Hepatocyte (in vitro differentiated cells): ENCODE measurements at regions not wholly inside any gene's neighbourhood (a gene's known extent, or its start where the extent isn't known, plus 50 kb on each side); places are given as distances from the start of the nearest gene placed in this dataset.
"Not testable (repeated sequence)": the region's sequence is repeated elsewhere in the genome, so short reads cannot be mapped to it uniquely, and the experiment has no call there.

Source experiments
- DNase-seq: peaks from one replicate; pipeline ENCODE4 v3.0.0-alpha.2; 2016; ENCODE audit warnings: low spot score
- H2AFZ ChIP-seq: fragments of 200-600 bp; sonication (generic); 2 replicates; pipeline ENCODE4 v1.6.0; 2016; ENCODE audit warnings: antibody characterized with exemption, mild to moderate bottlenecking
- H3K27ac ChIP-seq: fragments of 200-600 bp; sonication (generic); 2 replicates; pipeline ENCODE4 v1.5.1; 2016; ENCODE audit warnings: mild to moderate bottlenecking
- H3K27me3 ChIP-seq: fragments of 200-600 bp; sonication (generic); 2 replicates; pipeline ENCODE4 v1.6.1; 2016
- H3K36me3 ChIP-seq: fragments of 200-600 bp; sonication (generic); replicated peaks from 2 replicates; pipeline ENCODE4 v1.5.1; 2016; ENCODE audit warnings: low read depth; ENCODE audit not compliant: insufficient read depth
- H3K4me1 ChIP-seq: fragments of 200-600 bp; sonication (generic); 2 replicates; pipeline ENCODE4 v1.5.1; 2016; ENCODE audit warnings: mild to moderate bottlenecking, moderate library complexity; ENCODE audit not compliant: insufficient read depth
- H3K4me2 ChIP-seq: fragments of 200-600 bp; sonication (generic); 2 replicates; pipeline ENCODE4 v1.6.0; 2016
- H3K4me3 ChIP-seq: fragments of 200-600 bp; sonication (generic); 2 replicates; pipeline ENCODE4 v1.5.1; 2016; ENCODE audit warnings: mild to moderate bottlenecking
- H3K79me2 ChIP-seq: fragments of 200-600 bp; sonication (generic); 2 replicates; pipeline ENCODE4 v1.6.0; 2017; ENCODE audit warnings: mild to moderate bottlenecking
- H3K9me2 ChIP-seq: fragments of 200-600 bp; sonication (generic); replicated peaks from 2 replicates; pipeline ENCODE4 v1.6.0; 2017; ENCODE audit warnings: mild to moderate bottlenecking; ENCODE audit not compliant: insufficient read depth
- H3K9me3 ChIP-seq: fragments of 200-600 bp; sonication (generic); 2 replicates; pipeline ENCODE4 v1.5.1; 2016; ENCODE audit warnings: low read depth, mild to moderate bottlenecking
- H4K20me1 ChIP-seq: fragments of 200-600 bp; sonication (generic); 2 replicates; pipeline ENCODE4 v1.6.0; 2016; ENCODE audit warnings: mild to moderate bottlenecking; ENCODE audit not compliant: insufficient read depth, poor library complexity, severe bottlenecking
- EZH2 ChIP-seq: fragments of 200-600 bp; sonication (generic); IDR thresholded peaks from 2 replicates; pipeline ENCODE4 v1.6.1; 2016; ENCODE audit warnings: antibody characterized with exemption, mild to moderate bottlenecking, borderline replicate concordance
- EZH2phosphoT487 ChIP-seq: fragments of 200-600 bp; sonication (generic); IDR thresholded peaks from one replicate; pipeline ENCODE4 v1.6.1; 2018; ENCODE audit warnings: antibody characterized with exemption, mild to moderate bottlenecking, low read depth, moderate library complexity; ENCODE audit not compliant: unreplicated experiment, severe bottlenecking
- WGBS: methylation state at CpG from one replicate; pipeline ENCODE4 v1.1.6; 2016; ENCODE audit warnings: low lambda C conversion rate; ENCODE audit errors: missing lambda C conversion rate; 5-methylcytosine and 5-hydroxymethylcytosine counted together
- TF ChIP-seq, protein P1 (sequence below): fragments of 200-600 bp; sonication (generic); IDR thresholded peaks from 2 replicates; pipeline ENCODE4 v1.5.1; 2016; ENCODE audit warnings: antibody characterized with exemption, mild to moderate bottlenecking; ENCODE audit not compliant: poor library complexity

DNA sequence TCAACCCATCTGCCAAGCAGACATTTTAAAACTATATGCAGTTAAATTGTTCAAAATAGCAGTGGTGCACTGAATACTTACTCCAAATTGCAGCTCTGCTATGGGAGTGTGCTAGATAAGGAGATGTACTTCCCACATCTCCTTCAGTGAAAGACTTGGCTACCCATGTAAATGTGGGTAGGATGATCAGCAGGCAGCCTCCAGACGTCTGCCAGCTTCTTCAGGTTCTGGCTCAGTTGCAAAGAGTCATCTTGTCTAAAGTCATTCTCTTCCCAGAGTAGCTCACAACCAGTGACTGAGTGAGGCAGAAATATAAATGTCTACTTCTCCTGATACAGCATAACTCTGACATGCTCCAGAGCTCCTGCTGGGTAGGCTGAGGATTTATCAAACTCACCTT is 1050.0 kb upstream of the CDH10 start:
- no peaks in the 10 kb centered on the region for H3K27me3 ChIP-seq
- TF ChIP-seq EZH2phosphoT487: no peak
- no peak for TF ChIP-seq EZH2
- TF ChIP-seq, protein P1, sequence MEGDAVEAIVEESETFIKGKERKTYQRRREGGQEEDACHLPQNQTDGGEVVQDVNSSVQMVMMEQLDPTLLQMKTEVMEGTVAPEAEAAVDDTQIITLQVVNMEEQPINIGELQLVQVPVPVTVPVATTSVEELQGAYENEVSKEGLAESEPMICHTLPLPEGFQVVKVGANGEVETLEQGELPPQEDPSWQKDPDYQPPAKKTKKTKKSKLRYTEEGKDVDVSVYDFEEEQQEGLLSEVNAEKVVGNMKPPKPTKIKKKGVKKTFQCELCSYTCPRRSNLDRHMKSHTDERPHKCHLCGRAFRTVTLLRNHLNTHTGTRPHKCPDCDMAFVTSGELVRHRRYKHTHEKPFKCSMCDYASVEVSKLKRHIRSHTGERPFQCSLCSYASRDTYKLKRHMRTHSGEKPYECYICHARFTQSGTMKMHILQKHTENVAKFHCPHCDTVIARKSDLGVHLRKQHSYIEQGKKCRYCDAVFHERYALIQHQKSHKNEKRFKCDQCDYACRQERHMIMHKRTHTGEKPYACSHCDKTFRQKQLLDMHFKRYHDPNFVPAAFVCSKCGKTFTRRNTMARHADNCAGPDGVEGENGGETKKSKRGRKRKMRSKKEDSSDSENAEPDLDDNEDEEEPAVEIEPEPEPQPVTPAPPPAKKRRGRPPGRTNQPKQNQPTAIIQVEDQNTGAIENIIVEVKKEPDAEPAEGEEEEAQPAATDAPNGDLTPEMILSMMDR: no peak
- H2AFZ ChIP-seq: no peak overlapping the region
- no peak overlapping the region for H3K4me2 ChIP-seq
- no peaks in the 10 kb centered on the region for H3K9me3 ChIP-seq
- H3K36me3 ChIP-seq: no peaks in the 10 kb centered on the region
- whole genome bisulfite sequencing: 43% methylated on average over 1 of the region's 1 CpG
- H3K9me2 ChIP-seq: no peaks in the 10 kb centered on the region
- no peak overlapping the region for H3K27ac ChIP-seq
- no peaks in the 10 kb centered on the region for H3K79me2 ChIP-seq
- H3K4me3 ChIP-seq: no peak overlapping the region
- no peak for DNase-seq
- no peaks in the 10 kb centered on the region for H4K20me1 ChIP-seq
- H3K4me1 ChIP-seq: no peaks in the 10 kb centered on the region

DNA sequence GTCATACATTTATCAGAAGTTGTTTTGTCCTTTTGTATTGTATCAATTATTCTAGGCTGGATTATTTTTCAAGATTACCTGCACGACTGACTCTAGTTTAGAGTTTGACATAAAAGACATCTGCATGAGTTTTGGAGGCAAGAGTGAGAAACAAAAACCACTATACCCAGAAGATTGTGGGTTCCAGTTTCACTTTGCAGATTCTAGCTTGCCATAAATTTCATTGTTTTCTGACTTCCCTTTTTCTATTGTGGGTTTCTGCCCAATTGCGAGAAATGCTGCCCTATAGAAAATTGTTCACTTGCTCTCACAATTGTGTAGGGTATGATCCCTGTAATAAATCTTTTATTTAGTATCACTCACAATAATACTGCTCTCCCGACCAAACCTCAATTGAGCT is 1043.4 kb upstream of the CDH10 start:
- no peak for DNase-seq
- H4K20me1 ChIP-seq: no peaks in the 10 kb centered on the region
- no peak overlapping the region for H2AFZ ChIP-seq
- no peaks in the 10 kb centered on the region for H3K4me1 ChIP-seq
- no peak overlapping the region for H3K4me3 ChIP-seq
- no peaks in the 10 kb centered on the region for H3K9me2 ChIP-seq
- H3K27ac ChIP-seq: no peak overlapping the region
- TF ChIP-seq, protein P1: no peak
- WGBS: 88% methylated on average over 3 of the region's 3 CpGs
- H3K9me3 ChIP-seq: no peaks in the 10 kb centered on the region
- no peaks in the 10 kb centered on the region for H3K36me3 ChIP-seq
- H3K79me2 ChIP-seq: no peaks in the 10 kb centered on the region
- H3K27me3 ChIP-seq: no peaks in the 10 kb centered on the region
- no peak overlapping the region for H3K4me2 ChIP-seq

DNA sequence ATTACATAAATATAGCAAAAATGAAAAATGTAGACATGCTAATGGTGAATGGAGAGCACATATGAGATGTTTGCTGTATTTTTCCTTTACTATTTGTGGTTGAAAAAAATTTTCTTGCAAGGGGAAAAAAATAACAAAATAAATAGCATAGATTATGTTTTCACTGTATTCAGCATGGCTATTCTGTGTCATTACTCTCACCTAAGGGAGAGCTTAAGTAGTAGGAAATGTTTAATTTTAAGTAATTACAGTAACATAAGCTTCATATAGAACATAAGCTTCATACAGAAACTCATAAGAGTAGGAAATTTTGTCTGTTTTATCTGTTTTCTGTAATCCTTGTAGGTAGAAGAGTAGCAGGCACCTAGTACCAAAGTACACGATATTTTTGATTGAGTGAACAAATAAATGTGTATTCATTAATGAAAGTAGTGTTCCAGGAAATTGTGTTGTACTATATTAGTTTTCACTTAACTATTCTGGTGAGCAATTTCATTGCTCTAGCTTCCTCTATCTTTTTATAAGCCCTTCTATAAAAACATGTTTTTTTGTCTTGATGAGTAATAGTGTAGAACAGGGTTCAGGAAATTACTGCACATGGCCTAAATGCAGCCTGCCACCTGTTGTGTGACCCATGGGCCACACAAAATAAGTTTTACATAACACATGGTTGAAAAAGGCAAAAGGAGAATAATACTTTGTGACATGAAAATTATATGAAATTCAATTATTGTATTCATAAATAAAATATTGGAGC is 1025.0 kb upstream of the CDH10 start:
- no peaks in the 10 kb centered on the region for H4K20me1 ChIP-seq
- no peaks in the 10 kb centered on the region for H3K4me1 ChIP-seq
- H3K9me2 ChIP-seq: no peaks in the 10 kb centered on the region
- 86% methylated on average over 1 of the region's 1 CpG for WGBS
- H3K27me3 ChIP-seq: no peaks in the 10 kb centered on the region
- no peak overlapping the region for H3K27ac ChIP-seq
- no peak for DNase-seq
- no peaks in the 10 kb centered on the region for H3K9me3 ChIP-seq
- no peaks in the 10 kb centered on the region for H3K79me2 ChIP-seq
- H3K4me3 ChIP-seq: no peak overlapping the region
- no peak overlapping the region for H2AFZ ChIP-seq
- no peak overlapping the region for H3K4me2 ChIP-seq
- TF ChIP-seq, protein P1: no peak
- TF ChIP-seq EZH2phosphoT487 (no peak), EZH2 (no peak)
- H3K36me3 ChIP-seq: no peaks in the 10 kb centered on the region

DNA sequence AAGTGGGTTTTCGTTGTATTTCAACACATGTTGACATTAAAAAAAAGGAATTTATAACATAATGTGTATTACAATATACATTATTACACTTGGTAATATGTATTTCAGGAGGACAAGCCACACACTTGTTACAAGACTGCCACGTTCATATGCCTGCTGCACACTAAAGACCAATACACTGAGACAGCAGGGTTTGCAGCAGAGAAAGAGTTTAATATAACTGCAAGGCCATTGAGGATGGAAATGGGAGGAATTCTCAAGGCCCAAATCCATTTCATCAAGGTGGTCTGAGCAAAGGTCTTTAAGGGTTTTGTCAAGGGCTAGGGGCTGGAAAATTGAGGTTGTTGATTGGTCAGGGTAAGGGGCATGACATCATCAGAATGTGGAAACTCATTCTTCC is 1017.8 kb upstream of the CDH10 start:
- H3K9me3 ChIP-seq: no peaks in the 10 kb centered on the region
- no peaks in the 10 kb centered on the region for H3K27me3 ChIP-seq
- no peaks in the 10 kb centered on the region for H3K9me2 ChIP-seq
- TF ChIP-seq EZH2 (no peak), EZH2phosphoT487 (no peak)
- TF ChIP-seq, protein P1: no peak
- no peaks in the 10 kb centered on the region for H4K20me1 ChIP-seq
- no peak overlapping the region for H2AFZ ChIP-seq
- H3K4me1 ChIP-seq: no peaks in the 10 kb centered on the region
- 83% methylated on average over 2 of the region's 2 CpGs for WGBS
- no peak for DNase-seq
- no peaks in the 10 kb centered on the region for H3K79me2 ChIP-seq
- no peak overlapping the region for H3K27ac ChIP-seq
- no peaks in the 10 kb centered on the region for H3K36me3 ChIP-seq
- H3K4me3 ChIP-seq: no peak overlapping the region
- H3K4me2 ChIP-seq: no peak overlapping the region

DNA sequence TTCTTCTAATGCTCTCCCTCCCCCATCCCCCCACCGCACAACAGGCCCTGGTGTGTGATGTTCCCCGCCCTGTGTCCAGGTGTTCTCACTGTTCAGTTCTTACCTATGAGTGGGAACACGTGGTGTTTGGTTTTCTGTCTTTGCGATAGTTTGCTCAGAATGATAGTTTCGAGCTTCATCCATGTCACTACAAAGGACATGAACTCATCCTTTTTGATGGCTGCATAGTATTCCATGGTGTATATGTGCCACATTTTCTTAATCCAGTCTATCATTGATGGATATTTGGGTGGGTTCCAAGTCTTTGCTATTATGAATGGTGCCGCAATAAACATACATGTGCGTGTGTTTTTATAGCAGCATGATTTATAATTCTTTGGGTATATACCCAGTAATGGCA is 1005.5 kb upstream of the CDH10 start:
- DNase-seq, H2AFZ ChIP-seq, H3K36me3 ChIP-seq, H3K4me2 ChIP-seq, H3K27me3 ChIP-seq, H3K9me2 ChIP-seq, H3K79me2 ChIP-seq, H4K20me1 ChIP-seq, H3K27ac ChIP-seq, H3K9me3 ChIP-seq, H3K4me3 ChIP-seq, H3K4me1 ChIP-seq: not testable (repeated sequence)
- WGBS: 93% methylated on average over 7 of the region's 7 CpGs
